Neural cell (in vitro differentiated cells): ENCODE measurements at regions not wholly inside any gene's neighbourhood (a gene's known extent, or its start where the extent isn't known, plus 50 kb on each side); places are given as distances from the start of the nearest gene placed in this dataset.

Experiments used
- EZH2 ChIP-seq: fragments of 200-600, 300-800 bp; shearing (Covaris generic), sonication (generic); IDR thresholded peaks from 2 replicates; pipeline ENCODE4 v1.6.1; 2014; ENCODE audit warnings: antibody characterized with exemption, low read length, borderline replicate concordance, mild to moderate bottlenecking; ENCODE audit not compliant: insufficient read depth, poor library complexity, severe bottlenecking
- POLR2AphosphoS5 ChIP-seq: IDR thresholded peaks from 2 replicates; pipeline ENCODE4 v1.6.1; 2012
- TF ChIP-seq, protein P1 (sequence below): fragments of 450-650 bp; IDR thresholded peaks from 2 replicates; pipeline ENCODE4 v1.5.1; 2014; ENCODE audit warnings: antibody characterized with exemption, mild to moderate bottlenecking, moderate library complexity; ENCODE audit not compliant: poor library complexity, severe bottlenecking

GRCh38 chr11:106152824-106153223, 75.4 kb downstream of the AASDHPPT start:
- TF ChIP-seq POLR2AphosphoS5, result no peak
- TF ChIP-seq, protein P1, sequence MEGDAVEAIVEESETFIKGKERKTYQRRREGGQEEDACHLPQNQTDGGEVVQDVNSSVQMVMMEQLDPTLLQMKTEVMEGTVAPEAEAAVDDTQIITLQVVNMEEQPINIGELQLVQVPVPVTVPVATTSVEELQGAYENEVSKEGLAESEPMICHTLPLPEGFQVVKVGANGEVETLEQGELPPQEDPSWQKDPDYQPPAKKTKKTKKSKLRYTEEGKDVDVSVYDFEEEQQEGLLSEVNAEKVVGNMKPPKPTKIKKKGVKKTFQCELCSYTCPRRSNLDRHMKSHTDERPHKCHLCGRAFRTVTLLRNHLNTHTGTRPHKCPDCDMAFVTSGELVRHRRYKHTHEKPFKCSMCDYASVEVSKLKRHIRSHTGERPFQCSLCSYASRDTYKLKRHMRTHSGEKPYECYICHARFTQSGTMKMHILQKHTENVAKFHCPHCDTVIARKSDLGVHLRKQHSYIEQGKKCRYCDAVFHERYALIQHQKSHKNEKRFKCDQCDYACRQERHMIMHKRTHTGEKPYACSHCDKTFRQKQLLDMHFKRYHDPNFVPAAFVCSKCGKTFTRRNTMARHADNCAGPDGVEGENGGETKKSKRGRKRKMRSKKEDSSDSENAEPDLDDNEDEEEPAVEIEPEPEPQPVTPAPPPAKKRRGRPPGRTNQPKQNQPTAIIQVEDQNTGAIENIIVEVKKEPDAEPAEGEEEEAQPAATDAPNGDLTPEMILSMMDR, result no peak
- no peak for TF ChIP-seq EZH2
